C1 segment of cervical spinal cord (tissue), 14 donors: ENCODE measurements at regions not wholly inside any gene's neighbourhood (a gene's known extent, or its start where the extent isn't known, plus 50 kb on each side); places are given as distances from the start of the nearest gene placed in this dataset.

Source experiments
- DNase-seq, 14 donors: peaks; one replicate each; lab custom pipeline; 2025; lab: John Stamatoyannopoulos, UW

DNA sequence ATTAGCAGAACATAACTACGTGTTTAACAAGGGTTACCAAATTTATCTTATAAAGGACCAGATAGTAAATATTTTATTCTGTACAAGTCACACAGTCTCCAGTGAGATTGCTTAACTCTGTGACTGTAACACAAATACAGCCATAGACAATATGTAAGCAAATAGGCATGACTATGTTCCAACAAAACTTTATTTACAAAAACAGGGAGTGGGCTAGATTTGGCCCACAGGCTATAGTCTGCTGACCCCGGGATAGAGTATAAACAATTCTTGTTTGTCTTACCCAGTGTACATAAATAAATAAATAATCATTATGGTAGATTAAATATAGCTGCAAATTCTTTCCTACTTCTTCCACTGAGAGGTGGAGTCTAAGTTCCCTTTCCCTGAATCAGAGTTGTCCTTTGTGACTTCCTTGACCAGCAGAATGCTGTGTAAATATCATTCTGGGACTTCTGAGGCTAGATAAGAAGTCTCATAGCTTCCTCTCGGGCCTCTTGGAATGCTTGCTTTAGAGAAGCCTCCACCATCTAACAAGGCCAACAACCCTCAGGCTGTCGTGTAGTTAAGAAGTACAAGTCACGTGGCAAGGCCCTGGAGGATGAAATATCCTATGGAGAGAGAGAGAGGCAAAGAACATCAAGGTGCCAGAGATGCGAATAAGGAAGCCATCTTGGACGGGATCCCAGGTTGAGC, 59.1 kb upstream of the TMEM244 start:
- DNase-seq, result no peak

DNA sequence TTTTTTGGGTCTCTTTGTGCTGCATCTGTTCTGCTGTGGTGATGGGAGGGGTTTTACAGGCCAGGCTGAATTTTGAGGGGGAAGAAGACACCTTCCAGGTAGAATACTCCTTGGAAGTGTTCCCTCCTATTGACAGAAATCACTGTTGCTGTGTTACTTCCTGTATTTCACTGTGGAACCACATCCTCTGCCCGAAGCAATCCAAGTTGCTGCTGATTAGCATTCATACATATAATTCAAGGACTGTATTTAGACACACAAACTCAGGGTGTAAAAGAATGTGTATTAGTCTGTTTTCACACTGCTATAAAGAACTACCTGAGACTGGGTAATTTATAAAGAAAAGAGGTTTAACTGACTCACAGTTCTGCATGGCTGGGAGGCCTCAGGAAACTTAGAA, 50.6 kb upstream of the TMEM244 start:
- no peak for DNase-seq
